OCI-LY7 (cell line): ENCODE measurements at regions not wholly inside any gene's neighbourhood (a gene's known extent, or its start where the extent isn't known, plus 50 kb on each side); places are given as distances from the start of the nearest gene placed in this dataset.

Experiments
- CTCF ChIP-seq: fragments of 200-600 bp; sonication (generic); conservative IDR thresholded peaks from 2 replicates; pipeline ENCODE4 v1.5.1; 2014; ENCODE audit warnings: mild to moderate bottlenecking, antibody characterized with exemption, low read length, moderate library complexity, mixed read lengths
- EZH2phosphoT487 ChIP-seq: fragments of 200-600 bp; sonication (generic); IDR thresholded peaks from 2 replicates; pipeline ENCODE4 v1.6.1; 2018; ENCODE audit warnings: low read depth, borderline replicate concordance, mild to moderate bottlenecking, mixed run types, antibody characterized with exemption, low read length, moderate library complexity, mixed read lengths

GRCh38 chr5:86244153-86244552, 373.6 kb upstream of the COX7C start:
- TF ChIP-seq CTCF: no peak
- TF ChIP-seq EZH2phosphoT487: no peak
